ENCODE measurements at regions not wholly inside any gene's neighbourhood (a gene's known extent, or its start where the extent isn't known, plus 50 kb on each side); places are given as distances from the start of the nearest gene placed in this dataset.
A peak's percentile ranks its signal among the peaks of the same experiment; 100 is the strongest.
"Not testable (repeated sequence)": the region's sequence is repeated elsewhere in the genome, so short reads cannot be mapped to it uniquely, and the experiment has no call there.

GRCh38 chr16:65621640-65622039, 499.8 kb upstream of the CDH11 start:
- peak; percentile 2 for DNase-seq (ENCODE audit: low spot score)

DNA sequence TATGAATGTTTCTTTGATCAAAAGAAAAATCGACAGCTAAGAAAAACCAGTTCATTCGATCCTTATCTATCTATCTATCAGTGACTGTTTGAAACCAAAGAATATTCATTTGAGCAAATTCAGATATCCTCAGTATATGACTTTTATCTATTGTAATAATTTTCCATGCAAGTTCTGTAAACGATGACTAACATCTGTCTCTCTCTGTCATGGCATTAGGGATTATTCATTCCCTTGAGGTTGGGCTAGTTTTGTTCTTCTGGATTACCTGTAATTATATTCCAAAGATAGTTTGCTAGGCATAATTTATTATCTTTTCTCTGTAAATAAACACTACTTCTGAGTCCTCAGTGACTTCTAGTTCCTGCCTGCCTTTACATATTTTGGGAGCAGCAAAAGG, 497.7 kb upstream of the CDH11 start:
- no peak for DNase-seq (ENCODE audit: low spot score)

DNA sequence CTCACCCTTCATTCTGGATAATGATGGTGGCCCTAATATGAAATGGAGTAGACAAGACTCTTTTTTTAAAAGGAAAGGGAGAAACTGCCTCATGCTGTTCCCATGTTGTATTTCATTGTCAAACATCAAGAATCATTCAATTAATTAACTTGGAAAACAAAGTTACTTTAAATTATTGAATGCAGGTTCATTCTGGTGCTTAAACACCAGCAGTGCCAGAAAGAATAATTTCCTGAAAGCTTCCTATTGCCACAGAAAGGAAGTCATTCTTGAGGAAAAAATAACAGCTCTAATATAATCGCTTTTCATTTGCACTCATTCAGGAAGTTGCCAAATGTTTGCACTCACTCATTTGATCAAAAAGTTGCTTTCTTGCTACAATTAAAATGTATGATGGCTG, 497.1 kb upstream of the CDH11 start:
- DNase-seq (ENCODE audit: low spot score) = no peak

DNA sequence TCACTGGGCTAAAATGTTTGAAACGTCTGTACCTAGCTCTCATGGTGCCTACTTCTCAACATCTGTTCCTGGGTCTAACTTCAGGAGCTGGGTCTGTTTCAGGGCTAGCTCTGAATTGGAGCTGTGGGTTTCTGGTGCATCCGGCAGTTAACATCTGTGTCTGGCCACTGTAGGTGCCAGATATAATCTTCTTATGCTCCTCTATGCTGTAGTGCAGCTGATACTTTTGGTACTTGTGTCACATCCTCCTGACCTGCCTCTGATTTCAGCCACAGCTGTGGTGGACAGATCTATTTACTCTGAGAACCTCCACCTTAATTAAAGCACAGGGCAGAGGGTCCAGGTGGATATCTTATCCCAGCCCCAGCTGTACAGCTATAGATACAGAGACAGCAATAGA, 496.5 kb upstream of the CDH11 start:
- no peak for DNase-seq (ENCODE audit: low spot score)

GRCh38 chr16:65617421-65617820, 495.6 kb upstream of the CDH11 start:
- no peak for DNase-seq (ENCODE audit: low spot score)

DNA sequence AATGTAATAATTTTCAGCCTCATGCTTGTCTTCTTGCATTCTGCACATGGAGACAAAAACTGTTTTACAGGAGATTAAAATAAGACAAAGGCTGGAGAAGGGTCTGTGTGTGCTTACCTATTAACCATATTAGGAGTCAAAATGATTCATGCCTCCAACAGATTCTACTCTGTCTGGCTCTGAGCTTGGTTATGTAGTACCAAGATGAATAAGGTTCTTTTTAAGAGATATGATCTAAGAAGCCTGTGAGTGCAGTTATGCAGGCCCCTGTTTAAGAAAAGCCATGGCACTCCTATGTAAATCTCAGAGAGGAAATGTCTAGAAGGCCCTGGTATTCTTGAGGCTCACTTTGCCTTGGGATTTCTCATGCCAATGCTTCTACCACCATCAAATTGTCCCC, 486.6 kb upstream of the CDH11 start:
- no peak for DNase-seq (ENCODE audit: low spot score)

GRCh38 chr16:65604771-65605170, 482.9 kb upstream of the CDH11 start:
- DNase-seq (ENCODE audit: low spot score) = no peak

DNA sequence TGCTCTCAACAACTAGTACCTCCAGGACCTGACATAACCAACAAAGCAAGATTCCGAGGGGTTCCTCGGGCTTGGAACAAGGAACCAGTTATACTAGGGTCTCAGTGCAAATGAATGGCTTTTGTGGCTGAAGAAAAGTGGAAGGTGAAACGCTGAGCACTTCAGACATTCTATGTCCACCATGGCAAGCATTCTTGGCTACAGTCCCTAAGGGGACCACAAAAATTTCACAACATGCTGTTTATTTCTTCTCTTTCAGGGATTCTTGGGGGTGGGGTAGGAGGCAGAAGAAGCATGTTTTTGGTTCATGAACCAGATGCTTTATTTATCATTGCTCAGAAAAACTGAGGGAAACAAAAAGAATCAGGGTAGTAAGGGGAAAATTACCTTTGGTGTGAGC, 479.9 kb upstream of the CDH11 start:
- DNase-seq (ENCODE audit: low spot score) = no peak

DNA sequence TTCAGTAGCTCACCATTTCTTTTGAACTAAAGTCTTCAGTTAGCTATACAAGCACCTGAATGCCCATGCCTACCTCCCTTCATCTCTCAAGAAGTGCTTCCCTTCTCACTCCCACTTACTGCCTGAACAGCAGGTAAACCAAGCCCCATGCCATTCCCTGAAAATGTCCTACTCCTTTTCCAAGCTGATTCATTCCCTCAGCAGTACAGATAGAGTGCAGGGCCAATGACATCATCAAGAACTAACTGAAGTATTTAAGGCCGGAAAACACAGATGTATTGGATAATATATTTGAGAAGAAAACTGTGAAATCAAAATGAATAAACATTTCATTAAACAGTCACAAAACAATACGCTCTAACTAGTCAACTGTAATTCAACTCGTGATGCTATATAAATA, 478.8 kb upstream of the CDH11 start:
- DNase-seq (ENCODE audit: low spot score) = no peak

DNA sequence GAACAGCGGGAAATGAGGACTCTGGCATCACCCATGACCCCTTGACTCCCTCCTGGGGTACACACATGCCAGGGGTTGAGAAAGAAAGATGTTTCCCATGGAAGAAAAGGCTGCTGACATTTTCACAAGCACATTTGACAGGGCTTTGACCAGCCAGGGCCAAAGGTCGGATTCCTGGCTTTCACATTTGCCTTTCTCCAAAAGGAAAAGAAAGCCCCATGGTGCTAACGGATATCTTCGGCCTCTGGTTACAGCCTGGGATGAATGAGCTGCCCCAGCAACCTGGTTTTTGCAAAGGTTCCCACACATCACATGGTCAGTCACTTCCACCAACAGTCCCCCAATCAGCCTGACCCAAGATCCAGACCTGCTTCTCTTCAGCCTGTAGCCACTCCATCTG, 478.2 kb upstream of the CDH11 start:
- no peak for DNase-seq (ENCODE audit: low spot score)

DNA sequence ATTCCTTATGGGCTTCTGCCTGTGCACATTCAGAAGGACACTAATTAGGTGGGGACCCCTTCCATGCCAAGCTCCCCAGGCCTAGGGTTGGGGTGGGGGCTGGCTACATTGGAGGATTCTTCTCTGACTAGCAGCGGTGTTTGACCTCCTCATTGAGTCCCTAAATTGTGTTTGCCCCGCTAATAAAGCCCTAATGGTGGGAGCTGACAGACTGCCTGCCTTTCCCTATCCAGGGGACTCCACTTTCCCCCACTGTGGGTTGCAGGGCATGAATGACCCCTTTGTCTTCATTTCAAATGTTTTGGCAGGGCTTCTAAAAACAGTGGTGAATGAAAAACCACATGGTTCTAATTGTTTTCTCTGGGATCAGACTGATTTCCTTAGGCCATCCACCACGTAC, 476.8 kb upstream of the CDH11 start:
- DNase-seq (ENCODE audit: low spot score) = no peak

- no peak for DNase-seq (ENCODE audit: low spot score)
Observed at GRCh38 chr16:65583498-65583897, 461.6 kb upstream of the CDH11 start.

- no peak for DNase-seq (ENCODE audit: low spot score)
Observed at GRCh38 chr16:65579050-65579449, 457.2 kb upstream of the CDH11 start.

- no peak for DNase-seq (ENCODE audit: low spot score)
Observed at GRCh38 chr16:65576631-65577030, 454.8 kb upstream of the CDH11 start.

DNA sequence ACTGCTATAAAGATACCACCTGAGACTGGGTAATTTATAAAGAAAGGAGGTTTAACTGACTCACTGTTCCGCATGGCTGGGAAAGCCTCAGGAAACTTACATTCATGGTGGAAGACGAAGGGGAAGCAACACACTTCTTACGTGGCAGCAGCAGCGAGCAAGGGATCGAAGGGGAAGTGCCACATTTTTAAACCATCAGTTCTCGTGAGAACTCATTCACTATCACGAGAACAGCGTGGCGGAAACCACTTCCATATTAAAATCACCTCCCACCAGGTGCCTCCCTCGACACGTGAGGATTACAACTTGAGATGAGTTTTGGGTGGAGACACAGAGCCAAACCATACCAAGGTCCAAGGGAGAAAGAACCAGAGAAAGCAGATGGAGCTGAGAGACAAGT, 454.3 kb upstream of the CDH11 start:
- DNase-seq (ENCODE audit: low spot score) = no peak

- DNase-seq (ENCODE audit: low spot score) = no peak
Observed at GRCh38 chr16:65574326-65574966, 452.6 kb upstream of the CDH11 start.

- DNase-seq (ENCODE audit: low spot score) = peak; percentile 51
Observed at GRCh38 chr16:65572156-65572555, 450.3 kb upstream of the CDH11 start.

DNA sequence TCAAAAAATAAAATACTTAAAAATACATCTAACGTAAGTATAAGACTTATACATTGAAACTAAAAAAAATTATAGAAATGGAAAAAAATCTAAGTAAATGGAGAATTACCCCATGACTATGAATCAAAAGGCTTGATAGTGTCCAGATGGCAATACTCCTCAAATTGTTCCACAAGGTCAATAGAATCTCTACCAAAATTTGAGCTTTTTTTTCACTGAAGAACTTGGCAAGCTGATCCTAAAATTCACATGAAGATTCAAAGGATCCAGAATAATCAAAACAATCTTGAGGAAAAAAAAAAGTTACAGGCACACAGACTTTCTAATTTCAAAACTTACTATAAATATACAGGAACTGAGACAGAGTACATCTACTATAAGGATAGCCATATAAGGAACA, 448.4 kb upstream of the CDH11 start:
- DNase-seq (ENCODE audit: low spot score) = no peak

DNA sequence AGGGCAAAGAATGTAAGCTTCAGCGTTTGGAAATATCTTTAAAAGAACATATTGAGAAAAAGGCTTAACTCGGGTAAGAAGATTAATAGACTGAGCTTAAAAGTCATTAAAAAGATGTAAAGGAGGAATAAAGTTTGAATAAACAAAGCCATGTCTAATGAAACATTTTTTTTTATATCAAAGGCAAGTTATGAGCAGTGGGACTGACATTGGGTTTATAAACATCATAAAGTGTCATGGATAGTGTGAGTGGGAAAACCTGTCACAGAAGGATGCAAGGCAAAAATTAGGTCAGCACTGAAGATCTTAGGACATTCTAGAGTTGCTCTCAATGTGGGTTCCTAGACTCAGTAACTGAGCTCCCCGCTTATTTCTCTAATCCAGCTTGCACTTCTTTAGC, 438.0 kb upstream of the CDH11 start:
- no peak for DNase-seq (ENCODE audit: low spot score)

DNA sequence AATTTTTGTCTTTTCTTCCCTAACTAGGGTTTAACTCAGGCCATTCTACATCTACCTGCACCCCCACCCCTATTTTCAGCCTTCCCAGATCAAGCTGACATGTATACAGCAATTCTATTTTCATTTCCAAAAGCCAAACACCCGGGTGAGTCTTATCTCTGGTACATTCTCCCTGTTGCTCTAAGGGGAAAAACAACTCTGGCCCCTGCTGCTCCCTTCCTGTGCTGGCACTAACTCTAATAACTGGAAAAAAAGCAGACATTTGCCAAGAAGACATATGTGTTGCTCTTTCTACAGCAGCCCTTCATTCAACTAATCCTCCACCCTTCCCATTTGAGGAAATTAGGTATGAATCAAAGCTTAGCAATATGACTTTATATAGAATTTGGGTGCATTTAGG, 427.8 kb upstream of the CDH11 start:
- DNase-seq (ENCODE audit: low spot score) = not testable (repeated sequence)

DNA sequence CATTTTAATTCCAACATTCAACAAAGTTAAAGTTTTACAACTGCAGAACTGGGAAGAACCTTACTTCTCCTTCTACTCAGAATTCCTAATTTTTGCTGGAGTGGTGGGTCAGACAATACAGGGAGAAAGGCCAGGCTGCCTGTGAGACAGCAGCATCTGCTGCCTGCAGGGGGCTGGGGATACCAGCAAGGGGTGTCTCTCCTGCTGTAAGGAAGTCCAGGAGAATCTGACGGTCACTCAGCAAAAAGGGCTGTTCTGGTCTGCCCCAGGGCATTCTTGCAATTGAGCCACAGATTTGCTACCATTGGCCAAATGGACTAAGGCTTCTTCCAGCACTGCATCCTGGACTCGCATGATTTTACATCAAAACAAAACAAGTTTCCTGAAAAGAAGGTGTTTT, 426.6 kb upstream of the CDH11 start:
- DNase-seq (ENCODE audit: low spot score) = no peak

DNA sequence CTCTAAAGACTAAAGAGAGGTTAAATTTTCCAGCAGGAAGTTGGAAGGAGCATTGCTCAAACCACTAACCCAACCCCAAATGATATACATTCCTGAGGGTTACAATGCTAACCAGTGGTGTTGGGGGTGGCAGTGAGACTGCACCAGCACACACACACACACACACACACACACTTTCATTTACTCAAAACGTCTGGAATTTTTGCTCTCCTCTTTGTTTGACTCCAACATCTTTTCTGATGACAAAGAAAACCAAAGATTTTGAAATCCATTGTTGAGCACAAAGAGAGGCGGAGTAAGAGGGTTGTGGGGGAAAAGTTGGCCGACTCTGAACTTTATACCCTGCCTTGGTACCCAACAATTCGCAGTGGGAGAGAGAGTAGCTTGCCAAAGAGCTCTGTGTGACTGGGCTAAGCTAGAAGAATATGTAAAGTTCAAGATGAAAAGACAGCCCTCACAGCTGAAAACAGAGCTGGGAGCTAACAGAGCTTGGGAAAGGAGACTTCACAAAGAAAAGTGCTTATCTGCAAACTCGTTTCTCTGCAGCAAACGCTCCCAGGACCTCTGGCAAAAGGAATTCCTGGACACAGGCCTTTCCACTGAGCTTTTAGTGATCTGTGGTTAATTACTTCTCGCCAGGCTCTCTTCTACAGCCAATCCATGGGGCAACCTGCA, 426.0 kb upstream of the CDH11 start:
- DNase-seq (ENCODE audit: low spot score) = no peak

DNA sequence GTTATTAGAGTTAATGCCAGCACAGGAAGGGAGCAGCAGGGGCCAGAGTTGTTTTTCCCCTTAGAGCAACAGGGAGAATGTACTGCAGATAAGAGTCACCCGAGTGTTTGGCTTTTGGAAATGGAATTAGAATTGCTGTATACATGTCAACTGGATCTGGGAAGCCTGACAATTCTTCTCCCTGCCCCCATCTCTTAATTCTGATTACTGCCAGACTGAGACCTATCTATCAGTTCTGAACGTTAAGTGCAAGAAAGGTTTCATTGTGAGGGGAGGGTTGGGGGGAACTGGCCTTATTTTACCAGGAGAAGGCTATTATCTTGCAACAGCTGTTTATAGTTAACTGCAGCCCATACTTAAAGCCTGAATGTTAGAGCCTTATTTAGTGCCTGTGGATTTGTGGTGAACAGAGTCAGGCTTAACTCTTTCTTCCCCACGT, 424.5 kb upstream of the CDH11 start:
- no peak for DNase-seq (ENCODE audit: low spot score)

GRCh38 chr16:65545413-65545956, 423.6 kb upstream of the CDH11 start:
- DNase-seq (ENCODE audit: low spot score) = no peak

Measured in LoVo (cell line).